SK-N-SH treated with all-trans-retinoic acid at 6 μM for 48 hours (cell line): ENCODE measurements at regions not wholly inside any gene's neighbourhood (a gene's known extent, or its start where the extent isn't known, plus 50 kb on each side); places are given as distances from the start of the nearest gene placed in this dataset.

Experiments used
- ARNTL ChIP-seq: fragments of 450-650 bp; formaldehyde crosslinking; IDR thresholded peaks from 2 replicates; pipeline ENCODE4 v1.5.0; 2020; ENCODE audit warnings: low read depth, mild to moderate bottlenecking, moderate library complexity, borderline replicate concordance
- ESRRG ChIP-seq: fragments of 250-450 bp; sonication (Bioruptor Pico); IDR thresholded peaks from 2 replicates; pipeline ENCODE4 v1.6.1; 2021; ENCODE audit warnings: mild to moderate bottlenecking
- GLIS3 ChIP-seq: fragments of 250-450 bp; sonication (Bioruptor Pico); IDR thresholded peaks from 2 replicates; pipeline ENCODE4 v1.5.0; 2020; ENCODE audit warnings: mild to moderate bottlenecking, moderate library complexity
- OSR1 ChIP-seq: fragments of 250-450 bp; sonication (Bioruptor Pico); IDR thresholded peaks from 2 replicates; pipeline ENCODE4 v1.8.0; 2022; ENCODE audit warnings: moderate library complexity, mild to moderate bottlenecking, inconsistent platforms
- RARB ChIP-seq: fragments of 250-450 bp; sonication (Bioruptor Pico); IDR thresholded peaks from 2 replicates; pipeline ENCODE4 v1.8.0; 2021; ENCODE audit warnings: mild to moderate bottlenecking, moderate library complexity
- TOX ChIP-seq: fragments of 250-450 bp; sonication (Bioruptor Pico); IDR thresholded peaks from 2 replicates; pipeline ENCODE4 v1.8.0; 2021; ENCODE audit warnings: mild to moderate bottlenecking, moderate library complexity, borderline replicate concordance
- ZFP30 ChIP-seq: fragments of 450-650 bp; formaldehyde crosslinking; IDR thresholded peaks from 2 replicates; pipeline ENCODE4 v1.5.0; 2022; ENCODE audit warnings: mild to moderate bottlenecking, moderate library complexity
- TF ChIP-seq, protein P1 (sequence below): fragments of 250-450 bp; sonication (Bioruptor Pico); IDR thresholded peaks from 2 replicates; pipeline ENCODE4 v1.8.0; 2020; ENCODE audit warnings: mild to moderate bottlenecking, moderate library complexity, borderline replicate concordance
- TF ChIP-seq, protein P2 (sequence below): fragments of 250-450 bp; sonication (Bioruptor Pico); IDR thresholded peaks from 2 replicates; pipeline ENCODE4 v1.8.0; 2021; ENCODE audit warnings: low read depth, mild to moderate bottlenecking, moderate library complexity, borderline replicate concordance

DNA sequence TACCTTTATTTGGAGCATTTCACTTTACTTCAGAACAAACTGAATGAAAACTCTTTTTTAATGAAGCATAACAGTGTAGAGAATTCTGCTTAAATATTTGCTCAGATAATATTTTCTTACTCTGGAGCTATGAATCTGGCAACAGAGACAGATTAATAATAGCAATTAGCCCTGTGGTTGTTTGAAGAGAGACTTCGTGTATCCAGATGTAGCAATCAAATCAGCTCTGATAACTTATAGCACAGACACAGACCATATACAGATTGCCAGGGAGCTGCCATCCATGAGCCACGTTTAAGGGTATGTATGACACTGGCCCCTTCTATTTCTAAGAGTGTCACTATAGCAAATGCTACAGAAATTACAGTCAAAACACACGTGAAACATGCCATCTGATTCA lies 146.6 kb downstream of the EXOC5 start:
- TF ChIP-seq, protein P1, sequence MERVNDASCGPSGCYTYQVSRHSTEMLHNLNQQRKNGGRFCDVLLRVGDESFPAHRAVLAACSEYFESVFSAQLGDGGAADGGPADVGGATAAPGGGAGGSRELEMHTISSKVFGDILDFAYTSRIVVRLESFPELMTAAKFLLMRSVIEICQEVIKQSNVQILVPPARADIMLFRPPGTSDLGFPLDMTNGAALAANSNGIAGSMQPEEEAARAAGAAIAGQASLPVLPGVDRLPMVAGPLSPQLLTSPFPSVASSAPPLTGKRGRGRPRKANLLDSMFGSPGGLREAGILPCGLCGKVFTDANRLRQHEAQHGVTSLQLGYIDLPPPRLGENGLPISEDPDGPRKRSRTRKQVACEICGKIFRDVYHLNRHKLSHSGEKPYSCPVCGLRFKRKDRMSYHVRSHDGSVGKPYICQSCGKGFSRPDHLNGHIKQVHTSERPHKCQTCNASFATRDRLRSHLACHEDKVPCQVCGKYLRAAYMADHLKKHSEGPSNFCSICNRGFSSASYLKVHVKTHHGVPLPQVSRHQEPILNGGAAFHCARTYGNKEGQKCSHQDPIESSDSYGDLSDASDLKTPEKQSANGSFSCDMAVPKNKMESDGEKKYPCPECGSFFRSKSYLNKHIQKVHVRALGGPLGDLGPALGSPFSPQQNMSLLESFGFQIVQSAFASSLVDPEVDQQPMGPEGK, result no peak
- TF ChIP-seq ZFP30 (CRISPR knock-in tag) (no peak), OSR1 (CRISPR knock-in tag) (no peak), ARNTL (CRISPR knock-in tag) (no peak), TOX (CRISPR knock-in tag) (no peak), ESRRG (CRISPR knock-in tag) (no peak), RARB (no peak), GLIS3 (CRISPR knock-in tag) (no peak)
- TF ChIP-seq, protein P2, sequence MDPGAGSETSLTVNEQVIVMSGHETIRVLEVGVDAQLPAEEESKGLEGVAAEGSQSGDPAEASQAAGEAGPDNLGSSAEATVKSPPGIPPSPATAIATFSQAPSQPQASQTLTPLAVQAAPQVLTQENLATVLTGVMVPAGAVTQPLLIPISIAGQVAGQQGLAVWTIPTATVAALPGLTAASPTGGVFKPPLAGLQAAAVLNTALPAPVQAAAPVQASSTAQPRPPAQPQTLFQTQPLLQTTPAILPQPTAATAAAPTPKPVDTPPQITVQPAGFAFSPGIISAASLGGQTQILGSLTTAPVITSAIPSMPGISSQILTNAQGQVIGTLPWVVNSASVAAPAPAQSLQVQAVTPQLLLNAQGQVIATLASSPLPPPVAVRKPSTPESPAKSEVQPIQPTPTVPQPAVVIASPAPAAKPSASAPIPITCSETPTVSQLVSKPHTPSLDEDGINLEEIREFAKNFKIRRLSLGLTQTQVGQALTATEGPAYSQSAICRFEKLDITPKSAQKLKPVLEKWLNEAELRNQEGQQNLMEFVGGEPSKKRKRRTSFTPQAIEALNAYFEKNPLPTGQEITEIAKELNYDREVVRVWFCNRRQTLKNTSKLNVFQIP (CRISPR knock-in tag), result no peak
